ENCODE measurements at regions not wholly inside any gene's neighbourhood (a gene's known extent, or its start where the extent isn't known, plus 50 kb on each side); places are given as distances from the start of the nearest gene placed in this dataset.

GRCh38 chr2:226354434-226354833, 445.2 kb downstream of the IRS1 start:
- no peaks in the 10 kb centered on the region for H3K27me3 ChIP-seq (ENCODE audit: control insufficient read depth, insufficient read depth, low read length)
- H3K4me3 ChIP-seq (ENCODE audit: insufficient read depth, low read depth, low read length): no peak overlapping the region
- DNase-seq: no peak
- H3K36me3 ChIP-seq (replicated peaks; ENCODE audit: control insufficient read depth, insufficient read depth, low read length): no peaks in the 10 kb centered on the region

- H3K27me3 ChIP-seq (ENCODE audit: control insufficient read depth, insufficient read depth, low read length): no peaks in the 10 kb centered on the region
- no peak overlapping the region for H3K4me3 ChIP-seq (ENCODE audit: insufficient read depth, low read depth, low read length)
- DNase-seq: no peak
- H3K36me3 ChIP-seq (replicated peaks; ENCODE audit: control insufficient read depth, insufficient read depth, low read length): no peaks in the 10 kb centered on the region
Measured at GRCh38 chr2:226352941-226353560, 446.6 kb downstream of the IRS1 start.

GRCh38 chr2:226351711-226352110, 447.9 kb downstream of the IRS1 start:
- no peak for DNase-seq
- Histone ChIP-seq H3K27me3 (ENCODE audit: control insufficient read depth, insufficient read depth, low read length) (no peaks in the 10 kb centered on the region), H3K36me3 (replicated peaks; ENCODE audit: control insufficient read depth, insufficient read depth, low read length) (no peaks in the 10 kb centered on the region), H3K4me3 (ENCODE audit: insufficient read depth, low read depth, low read length) (no peak overlapping the region)

- H3K4me3 ChIP-seq (ENCODE audit: insufficient read depth, low read depth, low read length): no peak overlapping the region
Measured at GRCh38 chr2:226339616-226340015, 460.0 kb downstream of the IRS1 start.

GRCh38 chr2:226338825-226339224, 460.8 kb downstream of the IRS1 start:
- no peak overlapping the region for H3K4me3 ChIP-seq (ENCODE audit: insufficient read depth, low read depth, low read length)
- no peaks in the 10 kb centered on the region for H3K36me3 ChIP-seq (replicated peaks; ENCODE audit: control insufficient read depth, insufficient read depth, low read length)
- H3K27me3 ChIP-seq (ENCODE audit: control insufficient read depth, insufficient read depth, low read length): no peaks in the 10 kb centered on the region
- no peak for DNase-seq

More at GRCh38 chr2:226339616-226340015, 460.0 kb downstream of the IRS1 start:
- DNase-seq: no peak
- H3K27me3 ChIP-seq (ENCODE audit: control insufficient read depth, insufficient read depth, low read length): no peaks in the 10 kb centered on the region
- no peaks in the 10 kb centered on the region for H3K36me3 ChIP-seq (replicated peaks; ENCODE audit: control insufficient read depth, insufficient read depth, low read length)

- H3K27me3 ChIP-seq (ENCODE audit: control insufficient read depth, insufficient read depth, low read length): no peaks in the 10 kb centered on the region
- H3K36me3 ChIP-seq (replicated peaks; ENCODE audit: control insufficient read depth, insufficient read depth, low read length): no peaks in the 10 kb centered on the region
- H3K4me3 ChIP-seq (ENCODE audit: insufficient read depth, low read depth, low read length): no peak overlapping the region
- DNase-seq: no peak
Measured at GRCh38 chr2:226337941-226338600, 461.5 kb downstream of the IRS1 start.

- Histone ChIP-seq H3K27me3 (ENCODE audit: control insufficient read depth, insufficient read depth, low read length) (no peaks in the 10 kb centered on the region), H3K36me3 (replicated peaks; ENCODE audit: control insufficient read depth, insufficient read depth, low read length) (no peaks in the 10 kb centered on the region), H3K4me3 (ENCODE audit: insufficient read depth, low read depth, low read length) (no peak overlapping the region)
- DNase-seq: no peak
Measured at GRCh38 chr2:226336283-226336682, 463.3 kb downstream of the IRS1 start.

GRCh38 chr2:226334981-226335720, 464.5 kb downstream of the IRS1 start:
- no peak for DNase-seq

GRCh38 chr2:226333388-226333787, 466.2 kb downstream of the IRS1 start:
- H3K36me3 ChIP-seq (replicated peaks; ENCODE audit: control insufficient read depth, insufficient read depth, low read length): no peaks in the 10 kb centered on the region
- no peak for DNase-seq
- H3K27me3 ChIP-seq (ENCODE audit: control insufficient read depth, insufficient read depth, low read length): no peaks in the 10 kb centered on the region
- no peak overlapping the region for H3K4me3 ChIP-seq (ENCODE audit: insufficient read depth, low read depth, low read length)

More at GRCh38 chr2:226334981-226335720, 464.5 kb downstream of the IRS1 start:
- H3K4me3 ChIP-seq (ENCODE audit: insufficient read depth, low read depth, low read length): no peak overlapping the region
- H3K27me3 ChIP-seq (ENCODE audit: control insufficient read depth, insufficient read depth, low read length): no peaks in the 10 kb centered on the region
- no peaks in the 10 kb centered on the region for H3K36me3 ChIP-seq (replicated peaks; ENCODE audit: control insufficient read depth, insufficient read depth, low read length)

GRCh38 chr2:226330206-226330605, 469.4 kb downstream of the IRS1 start:
- no peak for DNase-seq
- H3K27me3 ChIP-seq (ENCODE audit: control insufficient read depth, insufficient read depth, low read length): no peaks in the 10 kb centered on the region
- no peak overlapping the region for H3K4me3 ChIP-seq (ENCODE audit: insufficient read depth, low read depth, low read length)
- H3K36me3 ChIP-seq (replicated peaks; ENCODE audit: control insufficient read depth, insufficient read depth, low read length): no peaks in the 10 kb centered on the region

GRCh38 chr2:226329180-226329579, 470.4 kb downstream of the IRS1 start:
- H3K36me3 ChIP-seq (replicated peaks; ENCODE audit: control insufficient read depth, insufficient read depth, low read length): no peaks in the 10 kb centered on the region
- no peak for DNase-seq
- no peaks in the 10 kb centered on the region for H3K27me3 ChIP-seq (ENCODE audit: control insufficient read depth, insufficient read depth, low read length)
- H3K4me3 ChIP-seq (ENCODE audit: insufficient read depth, low read depth, low read length): no peak overlapping the region

GRCh38 chr2:226327830-226328229, 471.8 kb downstream of the IRS1 start:
- Histone ChIP-seq H3K36me3 (replicated peaks; ENCODE audit: control insufficient read depth, insufficient read depth, low read length) (no peaks in the 10 kb centered on the region), H3K27me3 (ENCODE audit: control insufficient read depth, insufficient read depth, low read length) (no peaks in the 10 kb centered on the region), H3K4me3 (ENCODE audit: insufficient read depth, low read depth, low read length) (no peak overlapping the region)
- DNase-seq: no peak

- H3K27me3 ChIP-seq (ENCODE audit: control insufficient read depth, insufficient read depth, low read length): no peaks in the 10 kb centered on the region
- no peak for DNase-seq
- H3K4me3 ChIP-seq (ENCODE audit: insufficient read depth, low read depth, low read length): no peak overlapping the region
- H3K36me3 ChIP-seq (replicated peaks; ENCODE audit: control insufficient read depth, insufficient read depth, low read length): no peaks in the 10 kb centered on the region
Measured at GRCh38 chr2:226325526-226325925, 474.1 kb downstream of the IRS1 start.

GRCh38 chr2:226320076-226320948, 479.3 kb downstream of the IRS1 start:
- Histone ChIP-seq H3K36me3 (replicated peaks; ENCODE audit: control insufficient read depth, insufficient read depth, low read length) (no peaks in the 10 kb centered on the region), H3K27me3 (ENCODE audit: control insufficient read depth, insufficient read depth, low read length) (no peaks in the 10 kb centered on the region), H3K4me3 (ENCODE audit: insufficient read depth, low read depth, low read length) (no peak overlapping the region)
- no peak for DNase-seq
